HUES48 (cell line): ENCODE measurements at regions not wholly inside any gene's neighbourhood (a gene's known extent, or its start where the extent isn't known, plus 50 kb on each side); places are given as distances from the start of the nearest gene placed in this dataset.

Experiments
- H3K27ac ChIP-seq: one replicate; pipeline ENCODE4 v1.7.0; 2013; ENCODE audit warnings: low read depth, low read length, inconsistent platforms
- H3K27me3 ChIP-seq: 2 replicates; pipeline ENCODE4 v1.6.1; 2013; ENCODE audit warnings: mild to moderate bottlenecking, low read length; ENCODE audit not compliant: control insufficient read depth, insufficient read depth
- H3K36me3 ChIP-seq: 2 replicates; pipeline ENCODE4 v1.6.1; 2013; ENCODE audit warnings: low read length; ENCODE audit not compliant: control insufficient read depth, insufficient read depth
- H3K4me1 ChIP-seq: 2 replicates; pipeline ENCODE4 v1.6.1; 2013; ENCODE audit warnings: mild to moderate bottlenecking, low read length; ENCODE audit not compliant: control insufficient read depth, insufficient read depth
- H3K4me3 ChIP-seq: 2 replicates; pipeline ENCODE4 v1.5.1; 2013; ENCODE audit warnings: mild to moderate bottlenecking, low read depth, low read length
- H3K9ac ChIP-seq: 2 replicates; pipeline ENCODE4 v1.6.1; 2013; ENCODE audit warnings: mild to moderate bottlenecking, low read depth, low read length, moderate library complexity
- H3K9me3 ChIP-seq: 2 replicates; pipeline ENCODE4 v1.6.1; 2013; ENCODE audit warnings: low read length; ENCODE audit not compliant: control insufficient read depth, insufficient read depth

GRCh38 chr1:221109930-221110329, 230.7 kb downstream of the HLX start:
- Histone ChIP-seq H3K4me1 (no peaks in the 10 kb centered on the region), H3K4me3 (no peak overlapping the region)

DNA sequence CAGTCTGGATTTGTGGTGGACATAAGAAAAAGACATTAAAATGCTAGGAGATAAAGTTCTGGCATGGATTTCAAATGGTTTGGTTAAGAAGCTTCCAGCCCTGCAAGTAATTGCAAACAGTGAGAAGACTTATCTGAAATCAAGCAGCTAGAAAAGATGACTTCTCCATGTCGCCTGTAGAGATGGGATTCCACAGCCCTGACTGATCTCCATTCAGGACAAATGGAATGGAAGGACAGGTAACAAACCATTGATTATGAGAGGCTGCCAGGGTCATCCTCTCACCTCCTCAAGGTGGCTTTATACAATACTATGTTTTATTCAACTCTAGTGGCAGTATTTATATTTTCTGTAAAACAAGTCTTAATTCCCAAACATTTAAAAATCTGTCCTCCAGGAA, 237.9 kb downstream of the HLX start:
- no peaks in the 10 kb centered on the region for H3K36me3 ChIP-seq
- H3K9ac ChIP-seq: no peak overlapping the region
- H3K27ac ChIP-seq: no peak overlapping the region
- H3K9me3 ChIP-seq: no peaks in the 10 kb centered on the region
- no peak overlapping the region for H3K4me3 ChIP-seq
- no peaks in the 10 kb centered on the region for H3K27me3 ChIP-seq
- H3K4me1 ChIP-seq: no peaks in the 10 kb centered on the region

More at GRCh38 chr1:221109930-221110329, 230.7 kb downstream of the HLX start:
- Histone ChIP-seq H3K27ac (no peak overlapping the region), H3K9ac (no peak overlapping the region), H3K9me3 (no peaks in the 10 kb centered on the region), H3K36me3 (no peaks in the 10 kb centered on the region), H3K27me3 (no peaks in the 10 kb centered on the region)

DNA sequence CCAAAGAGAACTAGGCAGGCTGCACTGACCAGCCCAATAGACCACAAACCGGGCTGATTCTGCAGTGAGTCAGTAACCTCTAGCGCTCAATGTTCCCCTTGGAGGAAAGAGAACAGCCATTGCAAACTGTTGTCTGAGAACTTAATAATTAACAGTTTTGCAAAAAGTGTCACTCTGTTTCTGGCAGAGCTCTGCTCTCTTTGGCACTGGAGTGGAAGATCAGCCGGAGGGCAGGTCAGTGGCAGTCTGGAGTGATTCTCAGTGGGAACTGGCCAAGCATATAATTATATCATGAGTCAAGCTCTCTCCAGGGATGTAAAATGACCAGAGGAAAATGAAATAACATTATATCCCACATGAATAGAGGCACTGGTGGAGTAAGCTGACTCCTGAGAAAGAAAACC, 238.3 kb downstream of the HLX start:
- no peaks in the 10 kb centered on the region for H3K36me3 ChIP-seq
- no peak overlapping the region for H3K27ac ChIP-seq
- H3K9me3 ChIP-seq: no peaks in the 10 kb centered on the region
- H3K4me1 ChIP-seq: no peaks in the 10 kb centered on the region
- H3K9ac ChIP-seq: no peak overlapping the region
- no peak overlapping the region for H3K4me3 ChIP-seq
- H3K27me3 ChIP-seq: no peaks in the 10 kb centered on the region

GRCh38 chr1:221118176-221118937, 239.1 kb downstream of the HLX start:
- Histone ChIP-seq H3K36me3 (no peaks in the 10 kb centered on the region), H3K27ac (no peak overlapping the region), H3K4me1 (no peaks in the 10 kb centered on the region), H3K9ac (no peak overlapping the region), H3K4me3 (no peak overlapping the region), H3K9me3 (no peaks in the 10 kb centered on the region), H3K27me3 (no peaks in the 10 kb centered on the region)

- H3K9ac ChIP-seq: no peak overlapping the region
- no peaks in the 10 kb centered on the region for H3K9me3 ChIP-seq
- no peak overlapping the region for H3K4me3 ChIP-seq
- no peak overlapping the region for H3K27ac ChIP-seq
- no peaks in the 10 kb centered on the region for H3K4me1 ChIP-seq
- no peaks in the 10 kb centered on the region for H3K36me3 ChIP-seq
- H3K27me3 ChIP-seq: no peaks in the 10 kb centered on the region
Measured at GRCh38 chr1:221118938-221119320, 239.7 kb downstream of the HLX start.

- Histone ChIP-seq H3K9me3 (no peaks in the 10 kb centered on the region), H3K9ac (no peak overlapping the region), H3K27ac (no peak overlapping the region)
Measured at GRCh38 chr1:221122501-221122900, 243.3 kb downstream of the HLX start.

DNA sequence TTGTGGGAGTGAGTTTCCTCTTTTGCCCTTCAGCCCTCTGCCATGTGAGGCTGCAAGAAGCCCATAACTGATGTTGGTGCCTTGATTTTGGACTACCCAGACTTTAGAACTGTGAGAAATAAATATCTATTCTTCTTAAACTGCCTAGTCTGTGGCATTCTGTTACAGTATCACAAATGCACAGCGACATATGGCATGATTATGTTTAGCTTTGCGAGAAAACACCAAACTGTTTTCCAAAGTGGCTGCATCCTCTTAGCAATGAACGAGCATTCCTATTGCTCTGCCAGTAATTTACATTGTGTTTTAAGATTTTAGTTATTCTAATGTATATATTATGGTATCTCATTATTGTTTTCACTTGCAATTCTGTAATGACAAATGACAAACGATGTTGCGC, 246.7 kb downstream of the HLX start:
- no peak overlapping the region for H3K27ac ChIP-seq
- no peaks in the 10 kb centered on the region for H3K4me1 ChIP-seq
- no peak overlapping the region for H3K9ac ChIP-seq
- no peak overlapping the region for H3K4me3 ChIP-seq
- H3K9me3 ChIP-seq: no peaks in the 10 kb centered on the region
- H3K36me3 ChIP-seq: no peaks in the 10 kb centered on the region
- H3K27me3 ChIP-seq: no peaks in the 10 kb centered on the region

More at GRCh38 chr1:221122501-221122900, 243.3 kb downstream of the HLX start:
- Histone ChIP-seq H3K4me1 (no peaks in the 10 kb centered on the region), H3K27me3 (no peaks in the 10 kb centered on the region), H3K36me3 (no peaks in the 10 kb centered on the region), H3K4me3 (no peak overlapping the region)

- H3K36me3 ChIP-seq: no peaks in the 10 kb centered on the region
- no peak overlapping the region for H3K4me3 ChIP-seq
- no peaks in the 10 kb centered on the region for H3K27me3 ChIP-seq
- no peak overlapping the region for H3K27ac ChIP-seq
- no peak overlapping the region for H3K9ac ChIP-seq
- no peaks in the 10 kb centered on the region for H3K9me3 ChIP-seq
- no peaks in the 10 kb centered on the region for H3K4me1 ChIP-seq
Measured at GRCh38 chr1:221137666-221138065, 258.4 kb downstream of the HLX start.

- Histone ChIP-seq H3K9me3 (no peaks in the 10 kb centered on the region), H3K36me3 (no peaks in the 10 kb centered on the region), H3K27ac (no peak overlapping the region), H3K27me3 (no peaks in the 10 kb centered on the region), H3K4me3 (no peak overlapping the region), H3K4me1 (no peaks in the 10 kb centered on the region), H3K9ac (no peak overlapping the region)
Measured at GRCh38 chr1:221138516-221138915, 259.3 kb downstream of the HLX start.

GRCh38 chr1:221139991-221140390, 260.7 kb downstream of the HLX start:
- no peaks in the 10 kb centered on the region for H3K9me3 ChIP-seq
- no peak overlapping the region for H3K9ac ChIP-seq
- H3K4me1 ChIP-seq: no peaks in the 10 kb centered on the region
- no peaks in the 10 kb centered on the region for H3K27me3 ChIP-seq
- H3K4me3 ChIP-seq: no peak overlapping the region
- no peak overlapping the region for H3K27ac ChIP-seq
- no peaks in the 10 kb centered on the region for H3K36me3 ChIP-seq

GRCh38 chr1:221141096-221141495, 261.9 kb downstream of the HLX start:
- Histone ChIP-seq H3K27me3 (no peaks in the 10 kb centered on the region), H3K36me3 (no peaks in the 10 kb centered on the region), H3K27ac (no peak overlapping the region), H3K9me3 (no peaks in the 10 kb centered on the region), H3K4me3 (no peak overlapping the region), H3K9ac (no peak overlapping the region), H3K4me1 (no peaks in the 10 kb centered on the region)
